ENCODE measurements at regions not wholly inside any gene's neighbourhood (a gene's known extent, or its start where the extent isn't known, plus 50 kb on each side); places are given as distances from the start of the nearest gene placed in this dataset.

DNA sequence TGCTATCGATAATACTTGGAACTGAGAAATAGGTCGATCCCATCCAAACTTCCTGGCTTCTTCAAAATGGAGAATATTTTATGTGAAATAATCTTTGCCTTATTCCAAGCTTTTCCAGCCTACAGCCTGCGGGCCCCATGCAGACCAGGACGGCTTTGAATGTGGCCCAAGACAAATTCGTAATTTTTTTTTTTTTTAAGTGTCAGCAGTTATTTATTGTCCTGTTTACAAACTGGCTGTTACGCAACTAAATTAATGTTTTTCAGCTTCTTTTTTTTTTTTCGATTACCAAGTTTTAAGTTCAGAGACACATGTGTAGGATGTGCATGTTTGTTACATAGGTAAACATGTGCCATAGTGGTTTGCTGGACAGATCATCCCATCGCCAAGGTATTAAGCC, 411.7 kb upstream of the EDIL3 start:
- no peak overlapping the region for H3K4me3 ChIP-seq (ENCODE audit: low read length)
- Mint-ChIP-seq H3K36me3 (ENCODE audit: low read depth) (no peaks in the 10 kb centered on the region), H3K27me3 (no peaks in the 10 kb centered on the region), H3K9me3 (no peaks in the 10 kb centered on the region), H3K4me3 (no peak overlapping the region), H3K4me1 (ENCODE audit: low read depth) (no peaks in the 10 kb centered on the region), H3K27ac (no peak overlapping the region)
- H3K9me3 ChIP-seq (ENCODE audit: control insufficient read depth in 1 of 2, insufficient read depth in 1 of 2, low read length in 2 of 2), result no peaks in the 10 kb centered on the region
- TF ChIP-seq, protein P1, sequence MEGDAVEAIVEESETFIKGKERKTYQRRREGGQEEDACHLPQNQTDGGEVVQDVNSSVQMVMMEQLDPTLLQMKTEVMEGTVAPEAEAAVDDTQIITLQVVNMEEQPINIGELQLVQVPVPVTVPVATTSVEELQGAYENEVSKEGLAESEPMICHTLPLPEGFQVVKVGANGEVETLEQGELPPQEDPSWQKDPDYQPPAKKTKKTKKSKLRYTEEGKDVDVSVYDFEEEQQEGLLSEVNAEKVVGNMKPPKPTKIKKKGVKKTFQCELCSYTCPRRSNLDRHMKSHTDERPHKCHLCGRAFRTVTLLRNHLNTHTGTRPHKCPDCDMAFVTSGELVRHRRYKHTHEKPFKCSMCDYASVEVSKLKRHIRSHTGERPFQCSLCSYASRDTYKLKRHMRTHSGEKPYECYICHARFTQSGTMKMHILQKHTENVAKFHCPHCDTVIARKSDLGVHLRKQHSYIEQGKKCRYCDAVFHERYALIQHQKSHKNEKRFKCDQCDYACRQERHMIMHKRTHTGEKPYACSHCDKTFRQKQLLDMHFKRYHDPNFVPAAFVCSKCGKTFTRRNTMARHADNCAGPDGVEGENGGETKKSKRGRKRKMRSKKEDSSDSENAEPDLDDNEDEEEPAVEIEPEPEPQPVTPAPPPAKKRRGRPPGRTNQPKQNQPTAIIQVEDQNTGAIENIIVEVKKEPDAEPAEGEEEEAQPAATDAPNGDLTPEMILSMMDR (IDR thresholded peaks at IDR 0.05), result no peak
- no peaks in the 10 kb centered on the region for H3K36me3 ChIP-seq (ENCODE audit: insufficient read depth, low read length)
- no peaks in the 10 kb centered on the region for H3K27me3 ChIP-seq (ENCODE audit: control insufficient read depth in 1 of 2, insufficient read depth in 2 of 2, low read length in 2 of 2)
- ChIA-PET CTCF (no interaction called here), POLR2A (no interaction called here)
- DNase-seq (no peak), ATAC-seq (ENCODE audit: poor library complexity) (no peak)
- intact Hi-C loops (cut with DNase I, micrococcal nuclease), result no loop called here
- no peak overlapping the region for H3K27ac ChIP-seq (ENCODE audit: low read depth in 1 of 2, low read length in 2 of 2)
- no peaks in the 10 kb centered on the region for H3K4me1 ChIP-seq (ENCODE audit: insufficient read depth, low read length)

DNA sequence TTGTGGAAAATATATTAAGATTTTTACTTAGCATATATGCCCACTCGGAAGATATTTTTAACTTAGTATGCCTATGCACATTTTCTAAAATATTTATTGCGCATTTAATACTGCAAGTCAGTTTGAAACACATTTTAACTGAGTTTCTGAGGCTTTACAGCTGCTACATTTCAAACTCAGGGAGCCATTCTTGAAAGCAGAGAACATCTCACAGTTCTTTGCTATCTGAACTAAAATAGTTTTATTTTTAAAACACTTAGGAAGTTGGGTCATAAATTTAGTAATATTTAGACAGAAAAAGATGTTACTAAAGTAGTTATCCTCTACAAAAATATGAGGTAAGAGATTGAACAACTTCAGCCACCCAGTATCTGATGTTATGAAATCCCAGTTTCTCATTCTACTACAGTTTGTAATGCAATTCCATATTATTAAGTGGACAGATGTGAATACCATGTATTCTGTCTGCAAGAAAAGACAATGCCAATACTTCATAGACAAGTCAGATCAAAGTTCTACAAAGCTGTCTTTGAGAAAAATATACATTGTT, 409.9 kb upstream of the EDIL3 start:
- ATAC-seq (ENCODE audit: poor library complexity) (no peak), DNase-seq (no peak)
- Histone ChIP-seq H3K9me3 (ENCODE audit: control insufficient read depth in 1 of 2, insufficient read depth in 1 of 2, low read length in 2 of 2) (no peaks in the 10 kb centered on the region), H3K36me3 (ENCODE audit: insufficient read depth, low read length) (no peaks in the 10 kb centered on the region), H3K4me3 (ENCODE audit: low read length) (no peak overlapping the region), H3K27me3 (ENCODE audit: control insufficient read depth in 1 of 2, insufficient read depth in 2 of 2, low read length in 2 of 2) (no peaks in the 10 kb centered on the region), H3K27ac (ENCODE audit: low read depth in 1 of 2, low read length in 2 of 2) (no peak overlapping the region), H3K4me1 (ENCODE audit: insufficient read depth, low read length) (no peaks in the 10 kb centered on the region)
- H3K9me3 Mint-ChIP-seq, result no peaks in the 10 kb centered on the region
- ChIA-PET CTCF (no interaction called here), POLR2A (no interaction called here)
- TF ChIP-seq, protein P1 (IDR thresholded peaks at IDR 0.05), result no peak
- H3K4me3 Mint-ChIP-seq, result no peak overlapping the region
- intact Hi-C loops (cut with DNase I, micrococcal nuclease), result no loop called here
- H3K36me3 Mint-ChIP-seq (ENCODE audit: low read depth), result no peaks in the 10 kb centered on the region
- no peaks in the 10 kb centered on the region for H3K4me1 Mint-ChIP-seq (ENCODE audit: low read depth)
- H3K27me3 Mint-ChIP-seq, result no peaks in the 10 kb centered on the region
- H3K27ac Mint-ChIP-seq, result no peak overlapping the region

DNA sequence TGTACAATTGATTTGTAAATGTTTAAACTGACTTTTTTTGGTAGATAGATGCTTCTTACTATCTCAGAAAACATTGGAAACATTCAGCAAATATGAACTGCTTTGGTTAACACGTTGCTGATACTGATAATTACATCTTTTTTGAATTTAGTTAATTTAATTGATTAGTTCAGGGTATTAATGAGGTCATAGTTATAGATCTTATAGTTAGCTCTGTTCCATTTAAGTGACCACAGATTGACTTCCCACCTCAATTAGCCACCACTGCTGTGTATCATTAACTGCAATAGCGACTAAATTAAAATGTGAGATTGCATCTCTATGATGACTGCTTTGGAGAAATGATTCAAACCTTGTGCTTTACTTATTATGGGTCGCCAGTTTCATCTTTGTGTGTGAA, 407.1 kb upstream of the EDIL3 start:
- Histone ChIP-seq H3K9me3 (ENCODE audit: control insufficient read depth in 1 of 2, insufficient read depth in 1 of 2, low read length in 2 of 2) (no peaks in the 10 kb centered on the region), H3K36me3 (ENCODE audit: insufficient read depth, low read length) (no peaks in the 10 kb centered on the region), H3K4me1 (ENCODE audit: insufficient read depth, low read length) (no peaks in the 10 kb centered on the region), H3K27me3 (ENCODE audit: control insufficient read depth in 1 of 2, insufficient read depth in 2 of 2, low read length in 2 of 2) (no peaks in the 10 kb centered on the region), H3K27ac (ENCODE audit: low read depth in 1 of 2, low read length in 2 of 2) (no peak overlapping the region), H3K4me3 (ENCODE audit: low read length) (no peak overlapping the region)
- ChIA-PET POLR2A (no interaction called here), CTCF (no interaction called here)
- Mint-ChIP-seq H3K36me3 (ENCODE audit: low read depth) (no peaks in the 10 kb centered on the region), H3K4me3 (no peak overlapping the region), H3K27ac (no peak overlapping the region), H3K27me3 (no peaks in the 10 kb centered on the region), H3K4me1 (ENCODE audit: low read depth) (no peaks in the 10 kb centered on the region), H3K9me3 (peaks cover 3% of the 10 kb centered on the region)
- ATAC-seq (ENCODE audit: poor library complexity) (no peak), DNase-seq (no peak)
- TF ChIP-seq, protein P1 (IDR thresholded peaks at IDR 0.05), result no peak
- intact Hi-C loops (cut with DNase I, micrococcal nuclease), result no loop called here
